Prostate gland (tissue), 2 donors: ENCODE measurements at regions not wholly inside any gene's neighbourhood (a gene's known extent, or its start where the extent isn't known, plus 50 kb on each side); places are given as distances from the start of the nearest gene placed in this dataset.
"Not testable (repeated sequence)": the region's sequence is repeated elsewhere in the genome, so short reads cannot be mapped to it uniquely, and the experiment has no call there.

Source experiments
- DNase-seq: peaks from one replicate; pipeline ENCODE4 v3.0.0-alpha.2; 2019; ENCODE audit warnings: low spot score
- H3K27ac ChIP-seq, 2 donors: fragments of 200-600 bp; sonication (generic); 2 replicates each; pipeline ENCODE4 v1.5.1; 2017 to 2019
- H3K27me3 ChIP-seq: fragments of 200-600 bp; sonication (generic); replicated peaks from 2 replicates; pipeline ENCODE4 v1.5.1; 2019; ENCODE audit not compliant: insufficient read depth
- H3K36me3 ChIP-seq, 2 donors: fragments of 200-600 bp; sonication (generic); 1 replicate in 1 of 2; 2 replicates in 1 of 2; pipeline versions ENCODE4 v1.5.1 to v1.8.1; 2017 to 2019
- H3K4me1 ChIP-seq: fragments of 200-600 bp; sonication (generic); replicated peaks from 2 replicates; pipeline ENCODE4 v1.5.1; 2019
- H3K4me3 ChIP-seq, 2 donors: fragments of 200-600 bp; sonication (generic); 2 replicates each; pipeline ENCODE4 v1.5.1; 2017 to 2019
- H3K9me3 ChIP-seq: fragments of 200-600 bp; sonication (generic); 2 replicates; pipeline ENCODE4 v1.5.1; 2017
- CTCF ChIP-seq, 4 experiments: fragments of 200-600 bp in 2 of 4; fragments of 450-650 bp in 2 of 4; sonication (generic) in 2 of 4; IDR thresholded peaks; 1 replicate in 3 of 4; 2 replicates in 1 of 4; pipeline ENCODE4 v1.5.1; 2016 to 2019; ENCODE audit warnings: antibody characterized with exemption in 4 of 4, mild to moderate bottlenecking in 2 of 4, moderate library complexity in 2 of 4
- POLR2A ChIP-seq: fragments of 450-650 bp; IDR thresholded peaks from one replicate; pipeline ENCODE4 v1.6.1; 2016; ENCODE audit warnings: antibody characterized with exemption, mild to moderate bottlenecking
- POLR2AphosphoS5 ChIP-seq: sonication (generic); formaldehyde crosslinking; IDR thresholded peaks from one replicate; pipeline ENCODE4 v1.6.1; 2017; ENCODE audit warnings: antibody characterized with exemption
- WGBS: methylation state at CpG from one replicate; pipeline ENCODE4 v1.1.5; 2018; 5-methylcytosine and 5-hydroxymethylcytosine counted together
- intact Hi-C: fragments of 100-400 bp; cut with DNase I; formaldehyde crosslinking; loops from one replicate; pipeline ENCODE4 v1.14.2; 2022

- DNase-seq: no peak
- no peaks in the 10 kb centered on the region for H3K36me3 ChIP-seq
- no peak overlapping the region for H3K4me3 ChIP-seq
- H3K9me3 ChIP-seq: no peaks in the 10 kb centered on the region
- TF ChIP-seq POLR2A (no peak), CTCF (IDR thresholded peaks at IDR 0.05) (no peak), POLR2AphosphoS5 (no peak)
- 83% methylated on average over 1 of the region's 1 CpG for WGBS
- H3K4me1 ChIP-seq: no peaks in the 10 kb centered on the region
- no peaks in the 10 kb centered on the region for H3K27me3 ChIP-seq
- no peak overlapping the region for H3K27ac ChIP-seq
- intact Hi-C loops: no loop called here
Measured at GRCh38 chr3:26292780-26293179, 329.8 kb upstream of the LRRC3B start.

GRCh38 chr3:26293329-26293844 is 329.2 kb upstream of the LRRC3B start:
- Histone ChIP-seq H3K4me3 (no peak overlapping the region), H3K36me3 (no peaks in the 10 kb centered on the region), H3K9me3 (no peaks in the 10 kb centered on the region), H3K27me3 (no peaks in the 10 kb centered on the region), H3K4me1 (no peaks in the 10 kb centered on the region), H3K27ac (no peak overlapping the region)
- TF ChIP-seq CTCF (IDR thresholded peaks at IDR 0.05) (no peak), POLR2AphosphoS5 (no peak), POLR2A (no peak)
- intact Hi-C loops: no loop called here
- DNase-seq: no peak

DNA sequence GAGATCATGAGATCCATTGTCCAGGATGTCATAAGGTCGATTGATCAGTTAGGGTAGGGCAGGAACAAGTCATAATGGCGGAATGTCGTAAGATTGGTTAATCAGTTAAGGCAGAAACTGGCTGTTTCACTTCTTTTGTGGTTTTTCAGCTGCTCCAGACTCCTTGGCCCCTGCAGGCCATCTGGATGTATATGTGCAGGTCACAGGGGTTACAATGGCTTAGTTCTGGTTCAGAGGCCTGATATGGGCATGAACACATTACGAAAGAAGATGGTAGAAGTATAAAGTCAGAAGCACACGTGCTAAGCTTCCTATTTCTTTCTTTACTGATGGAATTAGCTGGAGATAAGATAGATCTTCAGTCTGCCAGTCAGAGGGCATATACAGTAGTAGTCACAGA is 315.4 kb upstream of the LRRC3B start:
- H3K27ac ChIP-seq: no peak overlapping the region
- H3K27me3 ChIP-seq: no peaks in the 10 kb centered on the region
- no peaks in the 10 kb centered on the region for H3K4me1 ChIP-seq
- DNase-seq: no peak
- H3K36me3 ChIP-seq: no peaks in the 10 kb centered on the region
- intact Hi-C loops: no loop called here
- no peak overlapping the region for H3K4me3 ChIP-seq
- WGBS: 85% methylated on average over 5 of the region's 5 CpGs
- TF ChIP-seq POLR2AphosphoS5 (no peak), POLR2A (no peak), CTCF (IDR thresholded peaks at IDR 0.05) (no peak)
- no peaks in the 10 kb centered on the region for H3K9me3 ChIP-seq

GRCh38 chr3:26307787-26308186 is 314.8 kb upstream of the LRRC3B start:
- WGBS: 80% methylated on average over 3 of the region's 3 CpGs
- no peak for TF ChIP-seq POLR2AphosphoS5
- Histone ChIP-seq H3K4me1 (no peaks in the 10 kb centered on the region), H3K9me3 (no peaks in the 10 kb centered on the region), H3K27me3 (no peaks in the 10 kb centered on the region), H3K36me3 (no peaks in the 10 kb centered on the region), H3K27ac (no peak overlapping the region), H3K4me3 (no peak overlapping the region)
- intact Hi-C loops: no loop called here
- no peak for DNase-seq

GRCh38 chr3:26308454-26308853 is 314.1 kb upstream of the LRRC3B start:
- 81% methylated on average over 3 of the region's 3 CpGs for WGBS

DNA sequence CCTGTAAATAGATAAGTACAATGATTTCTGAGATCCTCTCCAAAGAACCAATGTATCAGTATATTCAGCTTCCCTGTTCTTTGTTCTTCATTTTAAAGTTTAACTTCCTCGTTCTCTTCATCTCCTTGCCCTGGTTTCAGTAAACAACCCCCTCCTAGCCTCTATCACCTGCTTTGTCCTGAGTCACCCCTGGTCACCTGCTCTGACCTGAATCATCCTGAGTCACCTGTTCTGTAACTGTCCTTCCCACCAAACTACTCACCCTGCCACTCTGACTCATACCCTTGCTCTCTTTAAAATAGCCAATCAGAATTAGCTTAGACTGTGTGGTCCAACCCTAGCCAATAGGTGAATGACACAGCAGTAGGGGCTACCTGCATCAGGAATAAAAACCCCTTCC is 313.0 kb upstream of the LRRC3B start:
- H3K27me3 ChIP-seq, DNase-seq, H3K9me3 ChIP-seq, H3K27ac ChIP-seq, intact Hi-C loops, H3K36me3 ChIP-seq, H3K4me3 ChIP-seq, H3K4me1 ChIP-seq: not testable (repeated sequence)
- 85% methylated on average over 1 of the region's 1 CpG for WGBS

More at GRCh38 chr3:26308454-26308853, 314.1 kb upstream of the LRRC3B start:
- TF ChIP-seq POLR2AphosphoS5 (no peak), CTCF (IDR thresholded peaks at IDR 0.05) (no peak), POLR2A (no peak)
- Histone ChIP-seq H3K27me3 (no peaks in the 10 kb centered on the region), H3K4me3 (no peak overlapping the region), H3K4me1 (no peaks in the 10 kb centered on the region), H3K9me3 (no peaks in the 10 kb centered on the region), H3K27ac (no peak overlapping the region), H3K36me3 (no peaks in the 10 kb centered on the region)
- intact Hi-C loops: no loop called here
- DNase-seq: no peak
